ENCODE measurements at regions not wholly inside any gene's neighbourhood (a gene's known extent, or its start where the extent isn't known, plus 50 kb on each side); places are given as distances from the start of the nearest gene placed in this dataset.

- TF ChIP-seq CTCF (conservative IDR thresholded peaks at IDR 0.05; ENCODE audit: low read depth, low read length) = no peak
- TF ChIP-seq EZH2 (IDR thresholded peaks at IDR 0.05; ENCODE audit: low read length, unreplicated experiment) = no peak
- TF ChIP-seq EZH2phosphoT487 (IDR thresholded peaks at IDR 0.05; ENCODE audit: borderline replicate concordance, low read length) = no peak
These were observed 68.9 kb upstream of the ANTXRL start for GRCh38 chr10:46217752-46218453.

All from PC-3 (cell line).